Left ventricle myocardium inferior (tissue), 1 donor: ENCODE measurements at regions not wholly inside any gene's neighbourhood (a gene's known extent, or its start where the extent isn't known, plus 50 kb on each side); places are given as distances from the start of the nearest gene placed in this dataset.

ENCODE experiments used
- DNase-seq: peaks from one replicate; pipeline ENCODE4 v3.0.0-alpha.2; 2020
- H3K27ac ChIP-seq: fragments of 200-600 bp; replicated peaks from 2 replicates; pipeline ENCODE4 v1.8.0; 2021
- H3K27me3 ChIP-seq: fragments of 200-600 bp; 2 replicates; pipeline ENCODE4 v1.8.0; 2021; ENCODE audit warnings: low read depth
- H3K36me3 ChIP-seq: fragments of 200-600 bp; 2 replicates; pipeline ENCODE4 v1.8.0; 2021
- H3K4me1 ChIP-seq: fragments of 200-600 bp; 2 replicates; pipeline ENCODE4 v1.8.0; 2021
- H3K4me3 ChIP-seq: fragments of 200-600 bp; 2 replicates; pipeline ENCODE4 v1.8.0; 2021; ENCODE audit warnings: mild to moderate bottlenecking, moderate library complexity
- H3K9me3 ChIP-seq: fragments of 200-600 bp; replicated peaks from 2 replicates; pipeline ENCODE4 v1.8.0; 2021
- intact Hi-C: fragments of 100-400 bp; cut with micrococcal nuclease; formaldehyde crosslinking; loops from one replicate; pipeline ENCODE4 v1.11.0; 2022
- TF ChIP-seq, protein P1 (sequence below): fragments of 200-600 bp; IDR thresholded peaks from 2 replicates; pipeline ENCODE4 v1.8.0; 2021; ENCODE audit warnings: antibody characterized with exemption, mild to moderate bottlenecking, borderline replicate concordance
- donor health status: DM: no; HTN: yes; CAD: no; lungs with severe emphysema.

DNA sequence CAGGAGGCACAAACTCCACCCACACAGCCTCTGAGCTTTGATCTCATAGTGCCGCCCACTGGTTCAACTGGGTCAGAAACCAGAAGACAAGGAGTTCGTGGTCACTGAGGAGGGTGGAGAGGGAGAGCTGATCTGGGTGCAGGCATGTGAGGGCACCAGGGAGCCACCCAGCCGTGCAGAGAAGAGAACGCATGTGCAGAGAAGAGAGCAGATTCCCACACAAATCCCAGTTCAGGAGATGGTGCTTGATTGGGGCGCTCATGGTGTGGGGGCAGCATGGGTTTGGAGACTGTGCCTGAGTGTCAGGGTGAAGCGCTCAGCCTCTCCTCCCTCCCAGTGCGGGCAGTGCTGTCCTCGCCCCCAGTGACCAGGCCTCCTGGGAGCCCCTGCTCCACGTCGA is 375.2 kb upstream of the MYT1L start:
- no peak overlapping the region for H3K27ac ChIP-seq
- H3K27me3 ChIP-seq: peaks cover 94% of the 10 kb centered on the region
- no peak overlapping the region for H3K4me3 ChIP-seq
- no peak for DNase-seq
- H3K9me3 ChIP-seq: no peaks in the 10 kb centered on the region
- H3K4me1 ChIP-seq: no peaks in the 10 kb centered on the region
- TF ChIP-seq, protein P1, sequence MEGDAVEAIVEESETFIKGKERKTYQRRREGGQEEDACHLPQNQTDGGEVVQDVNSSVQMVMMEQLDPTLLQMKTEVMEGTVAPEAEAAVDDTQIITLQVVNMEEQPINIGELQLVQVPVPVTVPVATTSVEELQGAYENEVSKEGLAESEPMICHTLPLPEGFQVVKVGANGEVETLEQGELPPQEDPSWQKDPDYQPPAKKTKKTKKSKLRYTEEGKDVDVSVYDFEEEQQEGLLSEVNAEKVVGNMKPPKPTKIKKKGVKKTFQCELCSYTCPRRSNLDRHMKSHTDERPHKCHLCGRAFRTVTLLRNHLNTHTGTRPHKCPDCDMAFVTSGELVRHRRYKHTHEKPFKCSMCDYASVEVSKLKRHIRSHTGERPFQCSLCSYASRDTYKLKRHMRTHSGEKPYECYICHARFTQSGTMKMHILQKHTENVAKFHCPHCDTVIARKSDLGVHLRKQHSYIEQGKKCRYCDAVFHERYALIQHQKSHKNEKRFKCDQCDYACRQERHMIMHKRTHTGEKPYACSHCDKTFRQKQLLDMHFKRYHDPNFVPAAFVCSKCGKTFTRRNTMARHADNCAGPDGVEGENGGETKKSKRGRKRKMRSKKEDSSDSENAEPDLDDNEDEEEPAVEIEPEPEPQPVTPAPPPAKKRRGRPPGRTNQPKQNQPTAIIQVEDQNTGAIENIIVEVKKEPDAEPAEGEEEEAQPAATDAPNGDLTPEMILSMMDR: no peak
- intact Hi-C loops: no loop called here
- H3K36me3 ChIP-seq: no peaks in the 10 kb centered on the region

GRCh38 chr2:2705871-2706270 is 374.8 kb upstream of the MYT1L start:
- intact Hi-C loops: no loop called here
- Histone ChIP-seq H3K4me1 (no peaks in the 10 kb centered on the region), H3K27me3 (peaks cover 92% of the 10 kb centered on the region), H3K36me3 (no peaks in the 10 kb centered on the region), H3K9me3 (no peaks in the 10 kb centered on the region), H3K4me3 (no peak overlapping the region), H3K27ac (no peak overlapping the region)
- TF ChIP-seq, protein P1: no peak
- no peak for DNase-seq

GRCh38 chr2:2704428-2705090 is 373.5 kb upstream of the MYT1L start:
- no peak for DNase-seq
- Histone ChIP-seq H3K27me3 (peaks cover 79% of the 10 kb centered on the region), H3K4me3 (no peak overlapping the region), H3K9me3 (no peaks in the 10 kb centered on the region), H3K36me3 (no peaks in the 10 kb centered on the region), H3K4me1 (no peaks in the 10 kb centered on the region), H3K27ac (no peak overlapping the region)
- TF ChIP-seq, protein P1: no peak
- intact Hi-C loops: no loop called here

DNA sequence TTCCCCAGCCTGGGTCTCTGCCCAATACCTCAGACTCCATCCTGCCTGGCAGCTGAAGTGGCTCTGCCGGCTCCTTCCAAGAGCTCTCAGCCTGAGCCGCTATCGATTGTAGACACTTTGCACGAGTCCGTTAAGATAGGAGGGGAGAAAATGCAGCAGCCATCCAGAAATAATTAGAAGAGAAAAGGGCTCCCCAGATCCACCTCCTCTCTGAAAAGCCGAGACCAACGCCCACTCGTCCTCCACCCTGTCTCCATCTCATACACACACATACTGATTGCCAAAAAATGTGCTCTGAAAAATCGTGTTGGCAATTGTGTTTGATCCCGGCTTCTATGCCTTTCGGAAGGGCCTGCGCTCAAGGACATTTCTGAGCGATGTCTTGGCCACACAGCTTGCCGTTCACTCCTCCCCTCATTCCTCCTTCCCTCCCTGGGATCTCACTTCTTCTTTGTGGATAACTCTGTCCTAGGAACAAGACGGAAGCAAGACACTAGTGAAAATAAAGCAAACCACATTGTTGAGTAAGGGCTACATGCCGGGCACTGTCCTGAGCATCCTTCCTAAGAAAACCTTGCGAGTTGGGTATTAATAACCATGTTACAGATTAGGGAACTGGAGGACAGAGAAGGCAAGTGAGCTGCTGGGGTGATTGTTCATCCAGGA is 372.8 kb upstream of the MYT1L start:
- Histone ChIP-seq H3K27ac (no peak overlapping the region), H3K4me3 (no peak overlapping the region), H3K36me3 (no peaks in the 10 kb centered on the region), H3K4me1 (no peaks in the 10 kb centered on the region), H3K9me3 (no peaks in the 10 kb centered on the region), H3K27me3 (peaks cover 72% of the 10 kb centered on the region)
- TF ChIP-seq, protein P1: no peak
- intact Hi-C loops: no loop called here
- DNase-seq: no peak

GRCh38 chr2:2703172-2703571 is 372.1 kb upstream of the MYT1L start:
- Histone ChIP-seq H3K4me3 (no peak overlapping the region), H3K27ac (no peak overlapping the region), H3K36me3 (no peaks in the 10 kb centered on the region), H3K4me1 (no peaks in the 10 kb centered on the region), H3K27me3 (peaks cover 66% of the 10 kb centered on the region), H3K9me3 (no peaks in the 10 kb centered on the region)
- TF ChIP-seq, protein P1: no peak
- intact Hi-C loops: no loop called here
- no peak for DNase-seq
